Tibial nerve (tissue), 3 donors: ENCODE measurements at regions not wholly inside any gene's neighbourhood (a gene's known extent, or its start where the extent isn't known, plus 50 kb on each side); places are given as distances from the start of the nearest gene placed in this dataset.
"Not testable (repeated sequence)": the region's sequence is repeated elsewhere in the genome, so short reads cannot be mapped to it uniquely, and the experiment has no call there.

ENCODE experiments used
- POLR2A ChIP-seq, 2 donors: fragments of 450-650 bp; IDR thresholded peaks; one replicate each; pipeline ENCODE4 v1.6.1; 2017; ENCODE audit warnings: antibody characterized with exemption in 2 of 2, mild to moderate bottlenecking in 2 of 2, moderate library complexity in 2 of 2
- TF ChIP-seq, protein P1 (sequence below), 5 experiments: fragments of 200-600 bp in 3 of 5; fragments of 450-650 bp in 2 of 5; sonication (generic) in 3 of 5; IDR thresholded peaks; one replicate each; pipeline ENCODE4 v1.5.1; 2016 to 2019; ENCODE audit warnings: antibody characterized with exemption in 5 of 5, mild to moderate bottlenecking in 3 of 5, moderate library complexity in 2 of 5

DNA sequence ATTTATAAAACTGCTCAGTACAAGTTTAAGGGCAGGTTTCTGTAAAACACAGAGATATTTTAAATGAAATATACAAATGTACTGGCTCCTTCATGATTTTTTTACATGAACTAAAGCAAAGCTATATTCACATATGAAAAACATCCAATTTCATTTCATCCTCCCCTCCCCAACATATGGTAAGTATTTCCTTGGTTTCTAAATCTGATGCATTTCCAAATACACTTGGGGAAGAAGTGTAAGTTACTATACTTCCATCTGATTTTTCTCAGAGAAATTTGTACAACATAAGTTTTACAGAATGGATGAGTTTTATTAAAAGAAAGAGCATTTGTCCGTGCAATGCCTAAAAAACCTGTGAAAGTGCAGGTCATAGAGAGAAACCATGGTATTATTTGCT is 109.0 kb upstream of the POMZP3 start:
- TF ChIP-seq, protein P1, sequence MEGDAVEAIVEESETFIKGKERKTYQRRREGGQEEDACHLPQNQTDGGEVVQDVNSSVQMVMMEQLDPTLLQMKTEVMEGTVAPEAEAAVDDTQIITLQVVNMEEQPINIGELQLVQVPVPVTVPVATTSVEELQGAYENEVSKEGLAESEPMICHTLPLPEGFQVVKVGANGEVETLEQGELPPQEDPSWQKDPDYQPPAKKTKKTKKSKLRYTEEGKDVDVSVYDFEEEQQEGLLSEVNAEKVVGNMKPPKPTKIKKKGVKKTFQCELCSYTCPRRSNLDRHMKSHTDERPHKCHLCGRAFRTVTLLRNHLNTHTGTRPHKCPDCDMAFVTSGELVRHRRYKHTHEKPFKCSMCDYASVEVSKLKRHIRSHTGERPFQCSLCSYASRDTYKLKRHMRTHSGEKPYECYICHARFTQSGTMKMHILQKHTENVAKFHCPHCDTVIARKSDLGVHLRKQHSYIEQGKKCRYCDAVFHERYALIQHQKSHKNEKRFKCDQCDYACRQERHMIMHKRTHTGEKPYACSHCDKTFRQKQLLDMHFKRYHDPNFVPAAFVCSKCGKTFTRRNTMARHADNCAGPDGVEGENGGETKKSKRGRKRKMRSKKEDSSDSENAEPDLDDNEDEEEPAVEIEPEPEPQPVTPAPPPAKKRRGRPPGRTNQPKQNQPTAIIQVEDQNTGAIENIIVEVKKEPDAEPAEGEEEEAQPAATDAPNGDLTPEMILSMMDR (IDR thresholded peaks at IDR 0.05), result not testable (repeated sequence)
- not testable (repeated sequence) for TF ChIP-seq POLR2A (IDR thresholded peaks at IDR 0.05)
